CD4-positive, alpha-beta T cell treated with Interleukin-4 for 4 hours (primary cell): ENCODE measurements at regions not wholly inside any gene's neighbourhood (a gene's known extent, or its start where the extent isn't known, plus 50 kb on each side); places are given as distances from the start of the nearest gene placed in this dataset.

ENCODE experiments used
- DNase-seq: peaks from one replicate; pipeline ENCODE4 v3.0.0-alpha.2; 2020

DNA sequence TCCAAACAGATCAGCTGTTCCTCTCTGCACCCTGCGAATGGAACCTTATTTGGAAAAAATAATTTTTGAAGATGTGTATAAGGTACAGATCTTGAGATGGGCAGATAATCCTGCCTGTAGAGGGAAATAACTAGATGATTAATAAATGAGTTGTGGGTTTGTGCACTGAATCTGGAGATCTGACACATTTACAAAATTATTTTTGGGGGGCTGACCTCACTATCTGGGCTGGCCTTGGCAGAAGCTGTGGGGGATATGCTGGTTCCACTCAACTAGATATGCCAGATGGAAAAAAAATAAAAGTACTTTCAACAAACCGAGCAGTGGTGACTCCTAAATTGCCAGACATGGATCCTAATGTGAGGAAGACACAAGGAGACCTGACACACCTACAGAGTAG, 552.2 kb upstream of the AMELY start:
- DNase-seq = no peak

DNA sequence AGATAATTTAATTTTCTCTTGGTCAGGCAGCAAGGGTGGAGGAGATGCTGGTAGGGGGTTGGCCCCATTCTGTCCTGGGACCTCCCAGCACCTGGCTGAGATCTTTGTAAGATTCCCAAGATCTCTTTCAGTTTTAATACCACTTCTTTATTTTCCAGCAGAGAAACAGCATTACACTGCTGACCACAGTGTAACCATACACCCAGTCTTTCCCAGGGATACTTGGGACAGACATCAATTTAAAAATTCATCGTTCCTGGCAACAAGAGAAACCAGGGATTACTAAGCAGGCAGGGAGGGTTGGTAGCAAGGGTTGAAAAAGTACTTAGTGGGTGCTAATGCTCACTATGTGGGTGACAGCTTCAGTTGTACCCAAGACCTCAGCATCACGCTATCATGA, 551.6 kb upstream of the AMELY start:
- DNase-seq = no peak

DNA sequence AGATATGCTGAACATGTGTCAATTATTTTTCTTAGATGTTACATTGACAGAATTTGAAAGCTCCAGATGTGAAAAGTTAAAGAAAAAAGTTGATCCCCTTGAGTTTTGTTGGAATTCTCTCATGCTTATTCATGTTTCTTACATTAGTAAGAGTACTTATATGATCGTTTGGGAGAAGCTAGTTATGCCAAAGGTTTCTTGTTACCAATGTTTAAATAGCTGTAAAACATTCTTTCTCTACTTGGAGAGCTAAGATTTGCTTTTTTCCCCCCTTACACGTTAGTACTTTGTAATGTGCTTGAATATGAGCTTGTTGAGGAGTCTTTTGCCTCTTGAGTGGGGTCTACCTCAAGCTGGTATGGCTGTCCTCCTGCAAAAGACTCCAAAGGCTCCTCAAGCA, 551.1 kb upstream of the AMELY start:
- DNase-seq = no peak

DNA sequence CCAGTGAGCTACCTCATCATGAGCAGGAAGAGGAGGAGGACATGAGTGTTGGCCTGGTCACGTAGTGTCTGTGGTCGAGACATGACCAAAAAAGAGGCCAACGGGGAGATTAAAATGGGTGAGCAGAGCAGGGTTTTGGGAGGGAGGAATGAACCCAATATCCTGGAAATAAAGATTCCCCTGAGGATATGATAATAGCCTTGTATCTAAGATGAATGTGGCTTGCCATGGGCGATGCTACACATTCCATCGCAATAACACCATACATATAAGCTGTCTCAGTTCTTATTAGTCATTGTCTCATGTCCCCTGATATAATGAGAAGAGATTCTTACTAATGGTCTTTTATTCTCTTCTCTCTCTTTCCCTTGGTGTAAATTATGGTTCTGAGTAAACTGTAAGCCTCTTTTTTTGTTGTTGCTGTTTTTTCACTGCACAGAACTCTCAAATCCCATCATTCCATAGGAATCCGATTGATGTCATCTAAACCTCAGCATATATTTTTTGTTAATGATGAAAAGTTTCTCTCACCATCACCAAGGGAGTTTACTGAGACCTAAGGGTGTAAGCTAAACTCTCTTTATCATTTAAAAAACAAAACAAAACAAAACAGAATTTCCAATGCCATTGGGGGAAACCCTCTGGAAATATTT, 550.4 kb upstream of the AMELY start:
- no peak for DNase-seq

DNA sequence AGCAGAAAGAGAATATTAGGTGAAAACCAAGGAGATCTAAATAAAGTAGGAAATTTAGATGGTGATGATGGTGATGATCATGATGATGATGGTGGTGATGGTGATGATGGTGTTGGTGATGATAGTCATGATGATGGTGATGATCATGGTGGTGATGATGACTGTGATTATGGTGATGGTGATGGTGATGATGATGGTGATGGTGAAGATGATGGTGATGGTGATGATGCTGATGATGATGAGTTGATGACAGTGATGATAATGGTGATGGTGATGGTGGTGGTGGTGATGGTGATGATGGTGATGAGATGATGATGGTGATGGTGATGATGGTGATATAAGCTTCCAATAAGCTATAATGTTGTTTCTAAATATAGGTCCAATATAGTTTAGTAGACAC, 548.2 kb upstream of the AMELY start:
- no peak for DNase-seq

DNA sequence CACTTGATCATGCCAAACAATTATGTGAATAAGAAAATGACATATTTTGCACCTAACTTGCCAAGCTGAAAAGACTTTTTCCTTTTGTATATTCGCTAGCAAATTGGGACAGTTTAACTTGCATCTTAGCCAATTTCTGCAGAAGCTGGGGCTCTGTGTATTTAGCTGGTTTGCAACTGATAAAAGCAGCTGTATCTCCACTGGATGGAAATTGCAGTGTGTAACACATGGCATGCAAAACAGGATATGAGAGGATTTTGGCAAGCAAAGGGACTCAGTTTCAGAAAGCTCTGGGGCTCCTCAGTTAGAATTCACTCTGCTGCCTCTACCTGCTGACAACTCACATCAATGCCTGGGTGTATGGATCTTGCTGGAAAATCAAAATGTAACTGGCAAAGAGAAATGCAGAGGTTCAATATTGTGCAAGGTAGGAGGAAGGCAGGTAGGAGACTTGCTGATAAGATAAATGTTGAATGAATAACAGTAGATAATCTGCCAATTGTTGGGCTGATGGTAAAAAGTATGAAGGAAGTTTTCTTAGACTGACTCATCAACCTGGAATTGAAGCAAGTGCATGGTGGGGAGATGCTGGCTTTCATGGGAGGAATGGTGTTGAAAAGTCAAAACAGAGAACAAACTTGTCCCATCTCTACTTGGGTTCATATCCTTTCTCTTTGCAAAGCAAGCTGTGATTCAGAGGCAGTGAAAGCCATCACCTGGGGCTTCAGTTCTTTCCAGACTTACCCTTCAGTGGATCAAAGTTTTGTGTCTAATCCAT, 546.9 kb upstream of the AMELY start:
- DNase-seq = no peak

DNA sequence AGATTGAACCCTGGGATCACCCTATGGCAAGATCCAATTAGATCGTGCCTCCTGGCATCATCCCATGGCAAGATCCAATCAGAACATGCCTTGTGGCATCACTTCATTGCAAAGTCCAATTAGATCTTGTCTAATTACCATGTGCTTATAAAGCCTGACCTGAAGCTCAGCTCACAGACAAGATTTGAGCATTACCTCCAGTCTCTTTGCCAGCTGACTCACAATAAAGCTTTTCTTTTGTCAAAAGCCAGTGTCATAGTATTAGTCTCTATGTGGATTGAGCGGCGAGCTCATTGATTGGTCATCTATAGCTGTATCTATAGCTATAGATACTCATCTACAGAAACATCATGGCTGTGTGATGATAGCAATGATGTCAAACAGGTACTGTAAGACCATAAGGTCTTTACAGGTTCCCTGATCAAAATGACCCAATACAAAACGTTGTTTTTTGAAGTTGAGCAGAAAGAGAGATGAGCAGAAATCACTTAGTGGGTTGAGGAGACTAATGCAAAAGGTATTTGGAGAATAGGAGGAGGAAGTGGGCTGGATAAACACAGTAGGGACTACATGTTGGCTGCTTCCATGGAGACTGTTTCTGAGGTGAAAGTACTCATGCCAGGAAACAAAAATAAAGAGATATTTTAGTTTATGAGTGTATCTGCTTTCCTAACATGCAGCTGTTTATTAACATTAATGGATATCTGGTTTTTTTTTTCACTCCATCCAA, 545.9 kb upstream of the AMELY start:
- DNase-seq = no peak

DNA sequence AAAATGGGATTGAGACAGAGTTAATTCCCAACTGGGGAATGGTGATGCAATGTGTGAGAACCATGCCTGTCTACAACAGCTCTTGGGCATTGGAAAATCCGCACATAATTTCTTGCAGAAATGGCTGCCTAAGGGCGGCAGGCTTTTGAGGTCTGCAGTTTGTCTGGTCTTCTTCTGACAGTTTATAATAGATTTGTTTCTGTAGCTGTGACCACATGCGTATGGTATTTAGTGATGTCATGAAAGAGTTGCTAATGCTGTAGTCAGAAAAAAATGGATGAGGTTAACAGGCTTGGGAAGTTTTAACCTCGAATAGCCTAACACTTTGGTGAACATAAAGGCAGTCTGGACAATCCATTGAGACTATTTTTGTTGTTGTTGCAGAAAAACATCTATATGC, 544.1 kb upstream of the AMELY start:
- no peak for DNase-seq

DNA sequence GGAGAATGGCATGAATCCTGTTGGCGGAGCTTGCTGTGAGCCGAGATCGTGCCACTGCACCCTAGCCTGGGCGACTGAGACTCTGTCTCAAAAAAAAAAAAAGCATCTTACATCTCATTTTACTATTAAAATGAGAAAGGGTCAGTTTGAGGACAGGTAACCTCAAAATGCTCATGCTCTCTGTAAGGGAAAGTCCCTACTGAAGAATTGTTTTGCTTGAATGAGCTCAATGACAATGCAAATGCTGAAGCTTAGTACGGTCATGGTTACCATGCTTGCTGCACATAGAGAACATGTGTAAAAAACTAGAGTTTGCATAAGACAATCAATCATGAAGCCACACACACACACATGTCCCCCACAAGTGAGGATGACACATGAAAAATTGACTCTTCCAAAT, 541.8 kb upstream of the AMELY start:
- no peak for DNase-seq

DNA sequence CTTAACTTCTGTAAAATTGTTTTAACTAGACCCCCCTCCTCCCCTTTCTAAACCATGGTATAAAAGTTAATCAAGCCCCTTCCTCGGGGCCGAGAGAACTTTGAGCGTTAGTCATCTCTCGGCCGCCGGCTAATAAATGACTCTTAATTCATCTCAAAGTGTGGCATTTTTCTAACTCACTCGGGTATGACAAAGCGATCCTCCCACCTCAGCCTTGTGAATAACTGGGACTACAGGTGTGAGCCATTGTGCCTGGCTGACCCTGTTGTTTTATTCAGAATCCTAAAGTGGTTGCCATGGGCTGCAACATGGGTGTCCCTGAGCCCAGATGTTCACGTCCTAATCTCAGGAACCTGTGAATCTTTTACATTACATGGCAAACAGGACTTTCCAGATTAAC, 540.7 kb upstream of the AMELY start:
- DNase-seq = no peak

DNA sequence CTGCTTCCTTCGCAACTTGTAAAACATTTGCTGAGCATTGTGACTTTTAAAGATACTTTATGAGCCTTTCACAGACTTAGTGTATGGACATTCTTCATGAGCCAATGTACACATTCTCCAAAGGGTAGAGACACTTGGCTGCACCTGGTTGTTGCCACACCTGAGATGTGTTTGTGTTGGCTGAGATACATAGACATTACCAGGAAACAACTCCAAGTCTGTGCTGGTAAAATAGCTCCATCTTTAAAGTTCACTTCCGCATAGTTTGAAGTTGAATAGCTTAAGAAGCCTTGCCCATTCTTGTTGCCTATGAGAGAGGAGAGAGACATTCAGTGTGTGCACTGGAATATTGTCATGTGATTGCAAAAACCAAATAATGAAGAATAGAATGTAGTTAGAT, 538.3 kb upstream of the AMELY start:
- DNase-seq = no peak

DNA sequence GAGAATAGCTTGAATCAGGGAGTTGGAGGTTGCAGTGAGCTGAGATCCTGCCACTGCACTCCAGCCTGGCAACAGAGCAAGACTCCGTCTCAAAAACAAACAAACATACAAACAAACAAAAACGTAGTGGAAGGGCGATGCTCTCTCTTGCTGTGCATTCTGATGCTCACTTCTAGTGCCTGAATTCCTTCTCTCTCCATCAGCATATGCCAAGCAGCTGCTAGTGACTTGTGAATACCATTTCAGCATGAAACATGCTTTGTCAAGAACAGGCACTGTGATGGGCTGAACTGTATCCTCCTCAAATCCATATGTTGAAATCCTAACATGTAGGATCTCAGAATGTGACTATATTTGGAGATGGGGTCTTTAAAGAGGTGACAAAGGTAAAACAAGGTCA, 537.1 kb upstream of the AMELY start:
- DNase-seq = no peak

DNA sequence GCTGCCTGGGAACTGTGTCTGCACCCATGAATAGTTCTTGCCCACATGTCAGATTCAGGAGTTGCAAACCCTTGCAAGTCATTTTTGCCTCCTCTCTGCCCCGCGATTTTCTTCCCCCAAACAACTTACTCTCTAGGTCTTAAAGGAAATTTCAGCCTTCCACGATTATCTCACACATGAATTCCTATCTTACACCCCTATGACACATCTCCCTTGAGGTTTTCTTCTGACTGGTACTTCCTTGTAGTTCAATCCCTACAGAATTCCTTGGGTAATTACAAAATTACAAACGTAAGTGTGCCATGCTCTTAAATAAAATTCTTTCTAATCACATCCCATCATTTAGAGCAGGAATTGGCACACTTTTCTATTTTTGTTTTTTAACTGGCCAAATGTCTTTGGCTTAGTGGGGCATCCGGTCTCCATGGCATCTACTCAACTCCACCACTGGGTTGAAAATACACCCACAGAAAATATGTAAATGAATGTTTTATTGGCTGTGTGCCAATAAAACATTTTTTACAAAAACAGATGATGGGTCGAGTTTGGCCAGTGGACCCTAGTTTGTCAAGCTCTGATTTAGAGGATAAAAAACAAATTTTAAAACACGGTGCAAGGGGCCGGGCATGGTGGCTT, 536.4 kb upstream of the AMELY start:
- DNase-seq = no peak

DNA sequence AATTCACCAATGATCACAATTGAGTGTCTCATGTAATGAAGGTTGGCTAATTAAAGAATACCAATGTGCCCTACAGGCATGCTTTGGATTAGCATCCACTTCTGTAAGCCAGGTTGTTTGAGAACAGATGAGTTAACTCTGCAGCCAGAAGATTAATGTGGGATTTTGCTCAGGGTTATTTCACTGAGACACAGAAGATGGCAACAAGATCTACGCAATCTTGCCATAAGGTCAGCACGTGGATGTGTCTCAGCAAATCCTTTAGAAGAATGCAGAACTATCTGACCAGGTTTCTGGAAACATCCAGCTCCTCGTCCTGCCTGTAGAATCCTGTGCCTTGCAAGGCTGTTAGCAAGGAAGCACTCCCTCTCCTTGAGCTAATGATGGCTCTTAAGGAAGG, 532.6 kb upstream of the AMELY start:
- no peak for DNase-seq

DNA sequence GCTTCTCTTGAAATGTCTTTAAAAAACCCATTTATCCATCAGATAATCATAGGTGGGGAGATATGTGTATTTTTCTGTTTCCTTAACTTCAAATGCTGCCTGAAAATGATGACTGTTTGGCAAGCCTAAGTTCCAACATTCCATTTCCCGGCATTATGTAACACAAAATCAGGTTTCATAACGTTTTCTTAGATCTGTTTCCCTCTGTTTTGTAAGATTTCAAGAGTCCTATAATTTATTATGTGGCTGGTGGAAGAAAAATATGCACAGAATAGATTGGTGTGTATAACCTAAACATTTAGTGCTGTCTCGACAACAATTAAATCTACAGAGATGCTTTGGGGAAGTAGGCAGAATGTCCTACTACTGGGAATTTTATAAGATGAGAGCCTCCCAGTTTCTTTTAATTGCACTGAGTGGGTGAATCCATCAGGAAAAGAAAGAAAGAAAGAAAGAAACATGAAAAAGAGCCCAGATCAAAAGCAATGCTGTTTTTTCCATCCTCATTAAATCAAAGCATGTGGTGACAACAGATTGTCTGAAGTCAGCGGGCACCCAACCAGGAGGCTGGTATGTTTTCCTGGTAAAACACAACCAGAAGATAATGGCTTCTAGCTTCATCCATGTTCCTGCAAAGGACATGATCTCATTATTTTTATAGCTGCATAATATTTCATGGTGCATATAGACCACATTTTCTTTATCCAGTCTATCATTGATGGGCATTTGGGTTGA, 529.4 kb upstream of the AMELY start:
- no peak for DNase-seq

DNA sequence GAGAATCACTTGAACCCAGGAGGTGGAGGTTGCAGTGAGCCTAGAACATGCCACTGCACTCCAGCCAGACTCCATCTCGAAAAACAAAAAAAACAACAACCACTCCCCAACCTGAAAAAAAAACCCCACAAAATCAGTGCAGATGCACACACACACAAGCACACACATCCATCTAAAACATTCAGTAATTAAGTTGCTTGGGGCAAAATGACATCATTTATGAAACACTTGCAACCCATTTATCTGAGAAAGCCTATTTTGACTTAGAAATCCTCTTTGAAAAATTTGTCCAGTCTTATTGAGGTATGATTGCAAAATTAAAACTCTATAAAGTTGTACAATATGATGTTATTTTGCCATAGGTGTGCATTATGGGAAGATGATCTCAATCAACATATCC, 525.5 kb upstream of the AMELY start:
- no peak for DNase-seq

DNA sequence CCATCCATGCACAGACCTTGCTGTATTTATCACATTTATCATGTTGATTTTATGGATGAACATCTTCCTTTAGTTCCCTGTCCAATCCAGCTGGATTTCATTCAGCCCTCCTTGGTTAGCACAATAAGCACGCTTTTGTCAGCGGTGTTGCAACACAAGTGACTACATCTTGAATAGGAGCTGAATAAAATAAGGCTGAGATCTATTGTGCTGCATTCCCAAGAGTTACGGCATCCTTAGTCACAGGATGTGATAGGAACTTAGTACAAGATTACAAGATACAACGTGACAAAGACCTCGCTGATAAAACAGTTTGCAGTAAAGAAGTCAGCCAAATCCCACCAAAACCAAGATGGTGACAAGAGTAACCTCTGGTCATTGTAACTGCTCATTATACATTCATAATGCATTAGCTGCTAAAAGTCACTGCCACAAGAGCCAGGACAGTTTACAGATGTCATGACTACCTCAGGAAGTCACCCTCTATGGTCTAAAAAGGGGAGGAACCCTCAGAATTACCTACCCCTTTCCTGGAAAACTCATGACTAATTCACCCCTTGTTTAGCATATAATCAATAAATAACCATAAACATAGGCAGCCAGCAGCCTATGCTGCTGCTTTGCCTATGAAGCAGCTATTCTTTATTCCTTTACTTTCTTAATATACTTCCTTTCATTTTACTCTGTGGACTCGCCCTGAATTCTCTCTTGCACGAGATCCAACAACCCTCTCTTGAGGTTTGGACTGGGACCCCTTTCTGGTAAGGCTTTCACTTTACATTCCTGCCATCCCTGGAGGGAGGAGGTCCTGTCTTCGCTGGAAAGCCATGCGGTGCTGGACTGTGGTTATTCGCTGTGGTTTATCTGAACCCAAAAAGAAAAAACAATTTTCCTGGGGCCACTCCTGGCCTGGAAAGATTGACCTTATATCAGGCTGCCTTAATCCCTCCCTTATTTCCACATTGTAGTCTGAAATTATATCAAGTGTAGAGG, 522.6 kb upstream of the AMELY start:
- DNase-seq = no peak

DNA sequence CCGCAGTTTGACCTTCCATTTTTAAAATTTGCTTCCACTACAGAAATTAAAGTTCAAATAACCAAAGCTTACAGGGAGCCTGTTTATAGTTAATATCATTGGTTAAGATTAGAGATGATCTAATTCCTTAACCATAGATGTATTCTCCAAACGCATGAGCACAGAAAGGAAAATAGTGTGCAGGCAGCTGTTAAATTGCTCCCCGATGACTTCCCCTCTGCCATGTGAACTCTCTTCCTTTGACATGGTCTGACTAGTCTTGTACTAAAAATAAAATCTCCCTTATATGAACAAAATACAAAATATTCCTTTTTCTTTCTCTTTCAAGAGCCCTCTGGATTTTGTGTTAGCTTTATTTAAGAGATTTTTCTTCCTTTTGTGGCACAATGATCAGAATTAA, 507.6 kb upstream of the AMELY start:
- no peak for DNase-seq

DNA sequence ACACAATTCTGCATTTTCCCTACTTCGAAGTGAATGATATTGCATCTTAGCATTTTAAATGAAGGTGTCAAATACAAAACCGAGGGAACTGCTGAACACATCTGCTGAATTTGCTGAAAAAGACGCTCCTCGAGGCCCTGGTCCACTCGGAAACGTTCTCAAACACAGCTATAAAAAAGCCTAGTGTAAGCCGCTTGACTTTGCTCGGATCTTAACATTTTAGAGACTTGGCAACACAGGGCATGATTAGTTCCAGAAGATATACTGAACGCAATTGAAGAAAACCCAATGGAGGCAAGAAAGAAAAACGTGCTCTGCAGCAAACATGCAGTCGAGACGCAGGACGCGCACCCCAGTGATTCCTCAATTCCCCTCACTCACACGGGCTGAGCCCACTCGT, 506.4 kb upstream of the AMELY start:
- DNase-seq = no peak

DNA sequence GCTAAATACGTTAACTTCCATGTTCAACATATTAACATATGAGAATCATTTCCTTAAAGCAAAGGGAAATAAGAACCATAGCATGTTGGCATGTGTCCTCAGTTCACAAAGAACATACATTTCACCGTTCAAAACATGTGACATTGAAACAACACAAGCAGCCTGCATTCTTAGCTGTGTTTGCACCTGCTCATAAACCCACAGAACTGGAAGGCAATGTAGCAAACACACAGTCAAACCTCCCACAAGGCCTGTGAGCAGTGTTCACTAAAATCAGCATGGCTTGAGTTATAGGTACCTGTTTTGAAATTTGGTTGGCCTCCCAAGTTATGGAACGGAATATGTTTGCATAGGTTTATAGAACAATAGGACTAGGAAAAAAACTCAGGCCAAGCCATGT, 504.9 kb upstream of the AMELY start:
- no peak for DNase-seq

DNA sequence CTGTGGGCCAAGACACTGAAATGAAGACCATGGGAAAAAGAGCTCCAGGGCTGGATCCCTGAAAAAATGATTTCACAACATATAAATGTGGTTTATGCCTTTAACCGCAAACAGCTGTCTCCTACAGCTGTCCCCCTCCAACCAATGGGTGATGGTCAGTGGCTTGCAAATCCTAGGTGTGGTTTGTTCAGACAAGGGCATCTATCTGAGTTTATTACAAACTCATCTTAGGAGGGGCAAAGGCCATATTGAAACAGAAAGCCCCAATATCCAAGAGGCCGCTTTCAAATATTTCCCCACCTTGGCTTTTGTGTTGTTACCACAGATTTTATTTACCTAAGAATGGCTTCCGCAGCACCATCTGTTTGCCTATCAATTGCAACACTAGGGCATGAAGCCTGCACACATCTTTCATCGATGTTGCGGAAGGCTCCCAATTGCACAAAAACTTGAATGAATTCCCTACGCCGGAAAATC, 503.6 kb upstream of the AMELY start:
- DNase-seq = no peak

DNA sequence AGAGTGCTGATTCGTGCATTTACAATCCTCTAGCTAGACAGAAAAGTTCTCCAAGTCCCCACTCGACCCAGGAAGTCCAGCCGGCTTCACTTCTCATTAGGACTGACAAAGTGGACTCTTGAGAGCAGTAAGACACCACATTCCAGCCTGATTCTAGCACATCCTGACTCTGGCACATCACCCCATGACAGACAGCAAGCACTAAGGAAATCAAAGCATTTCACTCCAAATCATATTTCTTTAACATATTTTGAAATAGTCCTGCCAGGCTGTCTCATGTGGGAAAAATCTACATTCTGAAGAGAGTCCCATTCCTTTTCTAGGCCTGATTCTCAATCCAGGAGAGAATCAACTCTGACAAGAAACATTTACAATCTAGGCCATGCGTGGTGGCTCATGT, 478.5 kb upstream of the AMELY start:
- DNase-seq = no peak
